Smooth muscle cell (in vitro differentiated cells): ENCODE measurements at regions not wholly inside any gene's neighbourhood (a gene's known extent, or its start where the extent isn't known, plus 50 kb on each side); places are given as distances from the start of the nearest gene placed in this dataset.

Experiments
- DNase-seq: peaks from one replicate; lab custom pipeline; 2025; ENCODE audit not compliant: unreplicated experiment; lab: John Stamatoyannopoulos, UW
- H2AFZ ChIP-seq: fragments of 200-600 bp; sonication (generic); 2 replicates; pipeline ENCODE4 v1.6.0; 2016; ENCODE audit warnings: antibody characterized with exemption, low read depth, mild to moderate bottlenecking
- H3F3A ChIP-seq: fragments of 200-600 bp; sonication (generic); 2 replicates; pipeline ENCODE4 v1.6.0; 2017; ENCODE audit warnings: antibody characterized with exemption, low read depth
- H3K27ac ChIP-seq: fragments of 200-600 bp; sonication (generic); 2 replicates; pipeline ENCODE4 v1.5.1; 2016; ENCODE audit warnings: low read depth, mild to moderate bottlenecking
- H3K27me3 ChIP-seq: fragments of 200-600 bp; sonication (generic); 2 replicates; pipeline ENCODE4 v1.6.1; 2016; ENCODE audit warnings: low read depth, mild to moderate bottlenecking
- H3K36me3 ChIP-seq: fragments of 200-600 bp; sonication (generic); 2 replicates; pipeline ENCODE4 v1.5.1; 2016; ENCODE audit warnings: low read depth
- H3K4me1 ChIP-seq: fragments of 200-600 bp; sonication (generic); 2 replicates; pipeline ENCODE4 v1.5.1; 2016; ENCODE audit warnings: low read depth
- H3K4me2 ChIP-seq: fragments of 200-600 bp; sonication (generic); 2 replicates; pipeline ENCODE4 v1.6.0; 2016; ENCODE audit warnings: mild to moderate bottlenecking
- H3K4me3 ChIP-seq: fragments of 200-600 bp; sonication (generic); 2 replicates; pipeline ENCODE4 v1.5.1; 2016; ENCODE audit warnings: mild to moderate bottlenecking
- H3K79me2 ChIP-seq: fragments of 200-600 bp; sonication (generic); 2 replicates; pipeline ENCODE4 v1.6.0; 2016; ENCODE audit warnings: low read depth, mild to moderate bottlenecking
- H3K9ac ChIP-seq: fragments of 200-600 bp; sonication (generic); 2 replicates; pipeline ENCODE4 v1.6.0; 2016; ENCODE audit warnings: low read depth
- H3K9me3 ChIP-seq: fragments of 200-600 bp; sonication (generic); replicated peaks from 2 replicates; pipeline ENCODE4 v1.5.1; 2016; ENCODE audit warnings: low read depth
- H4K20me1 ChIP-seq: fragments of 200-600 bp; sonication (generic); 2 replicates; pipeline ENCODE4 v1.6.0; 2016; ENCODE audit warnings: low read depth
- WGBS: methylation state at CpG from one replicate; pipeline ENCODE4 v1.1.7; 2016; ENCODE audit warnings: low lambda C conversion rate; 5-methylcytosine and 5-hydroxymethylcytosine counted together
- TF ChIP-seq, protein P1 (sequence below): fragments of 200-600 bp; sonication (generic); IDR thresholded peaks from 2 replicates; pipeline ENCODE4 v1.5.1; 2017; ENCODE audit warnings: borderline replicate concordance, mild to moderate bottlenecking, antibody characterized with exemption; ENCODE audit not compliant: insufficient read depth, poor library complexity, severe bottlenecking

DNA sequence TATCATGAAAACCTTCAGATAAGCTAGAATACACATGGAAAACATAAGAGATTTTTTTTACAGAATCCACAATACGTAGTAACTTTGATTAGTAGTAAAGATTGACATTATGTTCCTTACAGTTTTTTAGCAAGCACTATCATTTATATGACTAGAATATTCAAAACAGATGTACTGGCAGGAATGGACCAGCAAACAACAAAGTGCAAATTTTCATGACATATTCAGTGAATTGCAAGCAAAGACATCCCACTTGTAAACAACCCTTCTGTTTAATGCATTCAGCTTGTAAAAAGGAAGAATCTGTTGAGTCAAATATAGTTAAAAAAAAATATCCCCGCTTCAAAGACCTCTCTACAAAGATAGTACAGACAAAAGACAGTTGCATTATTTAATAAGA, 403.7 kb upstream of the TRAM1L1 start:
- Histone ChIP-seq H3K36me3 (no peaks in the 10 kb centered on the region), H3K9me3 (no peaks in the 10 kb centered on the region), H2AFZ (no peak overlapping the region), H3F3A (no peaks in the 10 kb centered on the region), H3K27ac (no peak overlapping the region), H3K79me2 (no peaks in the 10 kb centered on the region), H4K20me1 (no peaks in the 10 kb centered on the region), H3K4me1 (no peaks in the 10 kb centered on the region), H3K4me2 (no peak overlapping the region), H3K9ac (no peak overlapping the region), H3K27me3 (no peaks in the 10 kb centered on the region), H3K4me3 (no peak overlapping the region)
- WGBS = 76% methylated on average over 2 of the region's 2 CpGs
- TF ChIP-seq, protein P1, sequence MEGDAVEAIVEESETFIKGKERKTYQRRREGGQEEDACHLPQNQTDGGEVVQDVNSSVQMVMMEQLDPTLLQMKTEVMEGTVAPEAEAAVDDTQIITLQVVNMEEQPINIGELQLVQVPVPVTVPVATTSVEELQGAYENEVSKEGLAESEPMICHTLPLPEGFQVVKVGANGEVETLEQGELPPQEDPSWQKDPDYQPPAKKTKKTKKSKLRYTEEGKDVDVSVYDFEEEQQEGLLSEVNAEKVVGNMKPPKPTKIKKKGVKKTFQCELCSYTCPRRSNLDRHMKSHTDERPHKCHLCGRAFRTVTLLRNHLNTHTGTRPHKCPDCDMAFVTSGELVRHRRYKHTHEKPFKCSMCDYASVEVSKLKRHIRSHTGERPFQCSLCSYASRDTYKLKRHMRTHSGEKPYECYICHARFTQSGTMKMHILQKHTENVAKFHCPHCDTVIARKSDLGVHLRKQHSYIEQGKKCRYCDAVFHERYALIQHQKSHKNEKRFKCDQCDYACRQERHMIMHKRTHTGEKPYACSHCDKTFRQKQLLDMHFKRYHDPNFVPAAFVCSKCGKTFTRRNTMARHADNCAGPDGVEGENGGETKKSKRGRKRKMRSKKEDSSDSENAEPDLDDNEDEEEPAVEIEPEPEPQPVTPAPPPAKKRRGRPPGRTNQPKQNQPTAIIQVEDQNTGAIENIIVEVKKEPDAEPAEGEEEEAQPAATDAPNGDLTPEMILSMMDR = no peak
- DNase-seq = no peak

DNA sequence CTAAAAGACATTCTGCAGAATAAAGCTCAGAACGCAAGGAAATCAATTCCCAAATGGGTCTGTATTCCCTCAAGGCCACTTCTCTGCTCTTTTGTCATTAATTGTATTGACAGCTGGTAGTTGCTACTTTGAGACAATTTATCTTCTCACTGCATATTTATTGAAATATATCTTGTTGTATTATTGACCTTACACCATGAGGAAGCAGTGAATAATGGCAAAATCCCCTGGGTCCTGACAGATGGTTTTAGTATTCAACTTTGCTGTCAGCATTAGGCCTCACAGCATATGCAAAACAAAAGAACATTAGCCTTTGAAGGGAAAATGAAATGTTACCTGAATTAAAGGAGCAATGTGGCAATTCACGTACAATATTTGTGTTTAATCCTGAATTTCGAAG, 406.1 kb upstream of the TRAM1L1 start:
- TF ChIP-seq, protein P1 = no peak
- Histone ChIP-seq H3K9ac (no peak overlapping the region), H3K9me3 (no peaks in the 10 kb centered on the region), H3K4me3 (no peak overlapping the region), H3K27me3 (no peaks in the 10 kb centered on the region), H3K79me2 (no peaks in the 10 kb centered on the region), H3K27ac (no peak overlapping the region), H3K4me2 (no peak overlapping the region), H3K4me1 (no peaks in the 10 kb centered on the region), H3K36me3 (no peaks in the 10 kb centered on the region), H2AFZ (peak overlapping the region; percentile 66), H3F3A (no peaks in the 10 kb centered on the region), H4K20me1 (no peaks in the 10 kb centered on the region)
- DNase-seq = no peak
- WGBS = 65% methylated on average over 3 of the region's 3 CpGs

DNA sequence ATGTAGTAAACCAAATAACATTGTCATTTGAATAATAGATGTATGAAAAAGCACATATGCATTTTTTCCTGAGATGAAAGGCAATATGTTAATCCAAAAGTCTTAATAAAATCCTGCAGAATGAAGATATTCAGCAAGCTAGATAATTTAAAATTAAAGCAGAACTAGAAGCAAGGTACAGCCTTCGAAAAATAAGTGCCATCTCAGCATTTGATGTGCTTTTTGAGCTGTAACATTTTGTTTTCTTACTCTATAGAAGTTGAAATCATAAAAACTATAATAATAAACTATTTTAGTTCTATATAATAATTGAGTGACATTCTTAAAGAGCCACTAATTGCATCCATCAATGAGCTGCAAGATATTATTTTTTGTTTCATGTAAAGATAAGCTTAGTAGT, 410.4 kb upstream of the TRAM1L1 start:
- Histone ChIP-seq H2AFZ (no peak overlapping the region), H3K9ac (no peak overlapping the region), H3K27me3 (no peaks in the 10 kb centered on the region), H3F3A (no peaks in the 10 kb centered on the region), H3K79me2 (no peaks in the 10 kb centered on the region), H3K4me3 (no peak overlapping the region), H3K36me3 (no peaks in the 10 kb centered on the region), H3K27ac (no peak overlapping the region), H3K4me1 (no peaks in the 10 kb centered on the region), H4K20me1 (no peaks in the 10 kb centered on the region), H3K9me3 (no peaks in the 10 kb centered on the region), H3K4me2 (no peak overlapping the region)
- WGBS = 82% methylated on average over 1 of the region's 1 CpG
- TF ChIP-seq, protein P1 = no peak
- no peak for DNase-seq

DNA sequence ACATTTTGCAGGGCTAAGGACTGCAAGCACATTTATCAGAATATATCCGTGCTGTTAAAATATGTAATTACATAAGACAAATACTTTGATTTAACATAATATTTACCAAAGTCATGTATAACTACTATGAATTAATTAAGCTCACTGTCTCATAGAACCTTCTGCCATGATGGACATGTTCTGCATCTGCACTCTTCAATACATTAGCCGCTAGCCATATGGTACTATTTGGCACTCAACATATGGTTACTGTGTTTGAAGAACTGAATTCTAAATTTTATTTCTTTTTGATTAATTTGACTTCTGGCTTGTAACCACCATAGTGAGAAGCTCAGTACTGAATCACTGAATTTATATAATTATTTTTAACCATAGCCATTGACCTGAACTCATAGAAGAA, 427.0 kb upstream of the TRAM1L1 start:
- Histone ChIP-seq H4K20me1 (no peaks in the 10 kb centered on the region), H2AFZ (no peak overlapping the region), H3K9ac (no peak overlapping the region), H3K4me1 (no peaks in the 10 kb centered on the region), H3K27ac (no peak overlapping the region), H3K9me3 (no peaks in the 10 kb centered on the region), H3K4me2 (no peak overlapping the region), H3F3A (no peaks in the 10 kb centered on the region), H3K36me3 (no peaks in the 10 kb centered on the region), H3K4me3 (no peak overlapping the region), H3K27me3 (no peaks in the 10 kb centered on the region), H3K79me2 (no peaks in the 10 kb centered on the region)
- no peak for DNase-seq
- 94% methylated on average over 2 of the region's 2 CpGs for WGBS
- TF ChIP-seq, protein P1 = no peak
